SU-DHL-6 (cell line): ENCODE measurements at regions not wholly inside any gene's neighbourhood (a gene's known extent, or its start where the extent isn't known, plus 50 kb on each side); places are given as distances from the start of the nearest gene placed in this dataset.

Experiments
- EZH2phosphoT487 ChIP-seq: fragments of 200-600 bp; sonication (generic), shearing (Covaris generic); conservative IDR thresholded peaks from 2 replicates; pipeline ENCODE4 v1.6.1; 2018; ENCODE audit warnings: mild to moderate bottlenecking, antibody characterized with exemption, low read length, moderate library complexity, mixed read lengths
- TF ChIP-seq, protein P1 (sequence below): fragments of 200-600 bp; sonication (generic); IDR thresholded peaks from one replicate; pipeline ENCODE4 v1.5.1; 2017; ENCODE audit warnings: antibody characterized with exemption, mild to moderate bottlenecking, low read length, moderate library complexity; ENCODE audit not compliant: insufficient read depth, poor library complexity, severe bottlenecking

GRCh38 chr2:146131048-146131447 lies 1611.1 kb upstream of the ZEB2 start:
- TF ChIP-seq, protein P1, sequence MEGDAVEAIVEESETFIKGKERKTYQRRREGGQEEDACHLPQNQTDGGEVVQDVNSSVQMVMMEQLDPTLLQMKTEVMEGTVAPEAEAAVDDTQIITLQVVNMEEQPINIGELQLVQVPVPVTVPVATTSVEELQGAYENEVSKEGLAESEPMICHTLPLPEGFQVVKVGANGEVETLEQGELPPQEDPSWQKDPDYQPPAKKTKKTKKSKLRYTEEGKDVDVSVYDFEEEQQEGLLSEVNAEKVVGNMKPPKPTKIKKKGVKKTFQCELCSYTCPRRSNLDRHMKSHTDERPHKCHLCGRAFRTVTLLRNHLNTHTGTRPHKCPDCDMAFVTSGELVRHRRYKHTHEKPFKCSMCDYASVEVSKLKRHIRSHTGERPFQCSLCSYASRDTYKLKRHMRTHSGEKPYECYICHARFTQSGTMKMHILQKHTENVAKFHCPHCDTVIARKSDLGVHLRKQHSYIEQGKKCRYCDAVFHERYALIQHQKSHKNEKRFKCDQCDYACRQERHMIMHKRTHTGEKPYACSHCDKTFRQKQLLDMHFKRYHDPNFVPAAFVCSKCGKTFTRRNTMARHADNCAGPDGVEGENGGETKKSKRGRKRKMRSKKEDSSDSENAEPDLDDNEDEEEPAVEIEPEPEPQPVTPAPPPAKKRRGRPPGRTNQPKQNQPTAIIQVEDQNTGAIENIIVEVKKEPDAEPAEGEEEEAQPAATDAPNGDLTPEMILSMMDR: no peak
- TF ChIP-seq EZH2phosphoT487: no peak
